ENCODE measurements at regions not wholly inside any gene's neighbourhood (a gene's known extent, or its start where the extent isn't known, plus 50 kb on each side); places are given as distances from the start of the nearest gene placed in this dataset.
"Not testable (repeated sequence)": the region's sequence is repeated elsewhere in the genome, so short reads cannot be mapped to it uniquely, and the experiment has no call there.

DNA sequence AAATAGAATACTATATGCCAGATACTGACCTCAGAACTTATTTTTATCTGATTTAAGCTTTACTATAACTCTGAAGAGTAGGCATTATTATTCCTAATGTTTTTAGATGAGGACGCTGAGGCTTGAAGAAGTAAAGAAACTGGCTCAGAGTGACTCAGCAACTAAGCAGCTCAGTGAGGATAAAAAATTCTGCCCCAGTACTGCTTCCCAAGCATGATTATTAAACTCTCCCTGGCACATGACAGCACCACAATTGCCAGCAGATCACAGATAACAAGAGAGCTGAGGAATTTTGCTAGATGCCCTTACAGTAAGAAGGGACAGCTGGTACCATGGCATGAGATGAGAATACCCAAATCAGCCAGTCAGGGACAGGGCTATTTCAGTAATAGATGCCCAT is 219.4 kb downstream of the NKX6-1 start:
- DNase-seq (ENCODE audit: low spot score), result peak; percentile 9

DNA sequence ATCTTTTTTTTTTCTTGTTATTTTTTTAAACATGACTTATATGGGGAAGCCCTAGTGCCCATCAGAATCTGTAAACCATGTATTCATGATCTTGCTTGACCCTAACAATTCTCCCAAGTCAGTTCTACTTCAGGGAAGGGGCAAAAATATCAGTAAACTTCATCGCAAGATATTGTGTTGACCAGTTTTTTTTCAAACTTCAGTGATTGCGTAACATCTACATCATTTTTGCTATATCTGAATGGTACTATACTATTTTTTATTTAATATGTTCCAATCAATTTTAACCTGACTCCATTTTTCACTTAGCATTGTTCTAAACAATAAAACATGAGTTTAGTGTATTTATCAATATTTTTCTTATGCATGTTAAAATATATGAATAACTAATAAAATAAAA is 221.2 kb downstream of the NKX6-1 start:
- DNase-seq (ENCODE audit: low spot score), result no peak

DNA sequence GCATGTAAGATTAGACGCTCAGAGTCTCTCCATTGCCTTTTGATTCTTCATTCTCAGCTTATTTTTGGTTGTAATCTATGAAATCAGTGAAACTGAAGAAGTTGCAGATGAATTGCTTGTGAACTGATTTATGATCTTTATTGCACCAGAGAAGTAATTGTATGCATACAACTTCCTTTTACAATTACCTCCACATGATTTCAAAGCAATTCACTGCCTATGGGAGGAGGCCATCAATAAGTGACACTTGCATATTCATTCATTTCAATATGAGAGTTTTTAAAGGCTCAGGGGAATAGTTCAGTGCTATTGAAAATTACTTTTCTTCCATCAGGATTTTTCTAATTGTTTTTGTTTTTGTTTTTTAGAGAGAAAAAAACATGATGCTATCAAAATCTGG is 222.3 kb downstream of the NKX6-1 start:
- no peak for DNase-seq (ENCODE audit: low spot score)

DNA sequence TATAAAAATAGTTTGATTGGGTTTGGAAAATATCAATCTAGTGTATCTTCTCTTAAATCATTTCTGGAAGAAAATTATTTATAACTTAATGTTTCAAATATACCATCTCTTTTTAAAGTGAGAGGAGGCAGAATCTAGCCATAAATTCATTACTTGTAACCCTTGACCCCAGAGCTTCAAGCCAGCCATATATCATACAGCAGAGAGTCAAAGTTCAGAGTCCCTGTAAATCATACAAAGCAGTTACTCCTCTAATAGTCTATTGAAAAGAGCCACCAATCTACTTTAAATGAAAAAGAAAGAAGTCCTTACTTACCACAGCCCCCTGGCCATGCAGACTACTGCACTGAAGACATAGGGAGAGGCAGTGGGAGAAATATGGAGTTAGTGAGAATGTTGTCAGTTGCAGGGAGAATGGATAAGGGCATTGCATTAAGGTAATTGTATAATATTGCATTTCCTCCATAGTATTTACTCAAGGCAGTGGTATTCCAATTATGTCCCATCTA is 229.5 kb downstream of the NKX6-1 start:
- DNase-seq (ENCODE audit: low spot score), result no peak

DNA sequence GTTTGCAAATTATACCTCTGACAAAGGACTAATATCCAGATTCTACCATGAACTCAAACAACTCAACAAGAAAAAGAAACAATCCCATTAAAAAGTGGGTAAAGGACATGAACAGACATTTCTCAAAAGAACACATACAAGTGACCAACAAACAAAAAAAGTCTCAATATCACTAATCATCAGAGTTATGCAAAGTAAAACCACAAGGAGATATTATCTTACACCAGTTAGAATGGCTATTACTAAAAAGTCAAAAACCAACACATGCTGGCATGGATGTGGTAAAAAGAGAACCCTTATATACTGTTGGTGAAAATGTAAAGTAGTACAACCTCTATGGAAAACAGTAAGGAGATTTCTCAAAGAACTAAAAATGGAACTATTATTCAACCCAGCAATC is 234.4 kb downstream of the NKX6-1 start:
- no peak for DNase-seq (ENCODE audit: low spot score)

DNA sequence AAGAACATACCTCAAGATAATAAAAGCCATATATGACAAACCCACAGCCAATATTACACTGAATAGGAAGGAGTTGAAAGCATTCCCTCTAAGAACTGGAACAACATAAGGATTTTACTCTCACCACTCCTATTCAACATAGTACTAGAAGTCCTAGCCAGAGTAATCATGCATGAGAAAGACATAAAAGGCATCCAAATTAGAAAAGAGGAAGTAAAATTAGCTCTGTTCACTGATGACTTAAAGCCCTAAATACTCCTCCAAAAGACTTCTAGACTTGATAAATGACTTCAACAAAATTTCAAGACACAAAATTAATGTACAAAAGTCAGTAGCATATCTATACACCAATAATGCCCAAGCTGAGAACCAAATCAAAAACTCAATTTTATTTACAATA is 235.7 kb downstream of the NKX6-1 start:
- DNase-seq (ENCODE audit: low spot score), result no peak

DNA sequence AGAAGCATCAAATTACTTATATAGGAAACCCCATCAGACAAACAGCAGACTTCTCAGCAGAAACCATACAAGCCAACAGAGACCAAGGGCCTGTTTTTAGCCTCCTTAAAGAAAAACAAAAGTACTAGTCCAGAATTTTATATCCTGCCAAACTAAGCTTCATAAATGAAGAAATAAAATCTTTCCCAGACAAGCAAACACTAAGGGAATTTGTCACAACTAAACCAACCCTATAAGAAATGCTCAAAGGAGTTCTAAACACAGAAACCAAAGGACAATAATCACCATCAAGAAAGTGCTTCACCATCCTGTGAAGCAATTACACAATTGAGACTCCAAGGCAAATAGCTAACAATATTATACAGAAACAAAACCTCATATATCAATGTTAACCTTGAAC is 238.6 kb downstream of the NKX6-1 start:
- DNase-seq (ENCODE audit: low spot score), result no peak

DNA sequence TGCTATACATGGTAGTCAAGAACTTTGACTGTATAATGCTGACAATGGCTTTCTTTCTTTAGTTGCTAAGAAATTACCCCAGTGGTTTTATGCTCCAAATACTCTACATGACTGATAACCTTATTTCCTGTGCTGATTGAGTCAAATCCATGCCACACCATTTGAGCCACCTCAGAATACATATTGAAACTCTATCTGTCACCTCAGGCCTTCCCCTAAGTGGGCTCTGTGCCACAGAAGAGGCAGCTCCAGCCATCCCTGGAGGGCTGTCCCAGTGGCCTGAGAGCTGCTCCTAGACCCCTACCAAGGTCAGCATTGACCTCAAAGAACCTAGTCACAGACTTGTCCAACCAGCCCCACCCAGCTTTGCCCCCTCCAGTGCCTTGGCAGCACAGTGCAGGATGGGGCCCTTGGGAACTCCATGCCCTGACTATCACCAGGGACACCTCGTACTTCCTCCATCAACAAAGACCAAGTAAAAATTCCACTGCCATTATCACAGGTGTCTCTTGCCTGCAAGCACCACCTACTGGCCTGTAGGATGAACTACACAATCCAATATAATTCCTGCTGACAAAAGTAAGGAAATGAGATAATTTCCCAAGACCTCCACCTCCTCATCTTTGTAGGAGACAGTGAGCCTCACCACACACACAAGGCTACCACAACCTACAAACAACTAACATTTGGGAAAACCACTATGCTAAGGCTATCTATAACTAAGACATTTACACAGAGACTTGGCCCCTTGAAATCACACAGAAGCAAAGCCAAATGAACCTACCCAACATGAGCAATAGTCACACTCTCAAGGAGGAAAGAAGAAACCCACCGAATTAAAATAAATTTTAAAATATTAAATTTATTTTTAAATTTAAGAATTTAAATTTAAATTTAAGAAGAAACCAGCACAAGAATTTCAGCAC is 239.9 kb downstream of the NKX6-1 start:
- peak; percentile 10 for DNase-seq (ENCODE audit: low spot score)

DNA sequence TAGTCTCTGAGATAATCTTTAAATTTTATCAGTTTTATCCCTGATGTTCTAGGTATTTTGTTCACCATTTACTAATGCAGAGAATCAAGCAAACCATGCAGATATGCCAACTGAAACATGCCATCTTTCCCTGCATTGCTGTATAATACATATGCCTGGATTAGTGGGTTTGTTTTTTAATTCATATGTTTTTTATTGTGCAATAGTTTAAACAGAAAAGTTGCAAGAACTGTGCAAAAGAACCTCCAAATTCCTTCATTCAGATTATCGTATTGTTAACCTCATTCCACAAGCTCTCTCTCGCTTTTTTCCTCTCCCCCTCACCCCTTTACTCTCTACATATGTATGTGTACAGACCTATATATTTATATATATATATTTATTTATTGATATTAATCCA is 244.6 kb downstream of the NKX6-1 start:
- no peak for DNase-seq (ENCODE audit: low spot score)

DNA sequence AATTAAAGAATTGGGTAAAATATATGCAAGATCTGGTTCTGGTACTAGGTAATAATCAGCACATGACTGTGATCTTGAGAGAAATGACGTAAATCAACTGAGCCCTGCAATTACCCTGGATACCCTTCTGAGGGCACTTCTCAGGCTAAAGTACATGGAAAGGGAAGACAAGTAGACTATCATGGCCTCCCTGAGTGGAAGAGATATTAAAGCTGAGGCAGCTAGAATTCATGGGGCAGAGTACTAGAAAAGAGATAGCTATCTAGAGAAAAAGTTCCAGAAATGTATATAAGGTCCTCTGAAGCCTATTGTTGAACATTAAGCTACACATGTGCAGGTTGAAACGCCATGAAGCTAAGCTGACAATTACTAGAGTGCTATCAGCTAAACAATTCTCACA is 249.6 kb downstream of the NKX6-1 start:
- DNase-seq (ENCODE audit: low spot score), result no peak

DNA sequence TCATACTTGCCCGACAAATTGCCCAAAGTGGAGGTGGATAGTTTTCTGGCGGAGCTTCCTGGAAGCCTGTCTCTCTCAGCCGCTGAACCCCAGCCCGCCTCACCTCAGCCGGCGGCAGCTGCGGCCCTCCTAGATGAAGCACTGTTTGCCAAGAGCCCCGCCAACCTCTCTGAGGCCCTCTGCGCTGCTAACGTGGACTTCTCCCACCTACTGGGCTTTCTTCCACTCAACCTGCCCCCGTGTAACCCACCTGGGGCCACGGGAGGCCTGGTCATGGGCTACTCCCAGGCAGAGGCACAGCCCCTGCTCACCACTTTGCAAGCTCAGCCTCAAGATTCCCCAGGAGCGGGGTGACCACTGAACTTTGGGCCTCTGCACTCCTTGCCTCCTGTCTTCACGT is 254.1 kb downstream of the NKX6-1 start:
- not testable (repeated sequence) for DNase-seq (ENCODE audit: low spot score)

DNA sequence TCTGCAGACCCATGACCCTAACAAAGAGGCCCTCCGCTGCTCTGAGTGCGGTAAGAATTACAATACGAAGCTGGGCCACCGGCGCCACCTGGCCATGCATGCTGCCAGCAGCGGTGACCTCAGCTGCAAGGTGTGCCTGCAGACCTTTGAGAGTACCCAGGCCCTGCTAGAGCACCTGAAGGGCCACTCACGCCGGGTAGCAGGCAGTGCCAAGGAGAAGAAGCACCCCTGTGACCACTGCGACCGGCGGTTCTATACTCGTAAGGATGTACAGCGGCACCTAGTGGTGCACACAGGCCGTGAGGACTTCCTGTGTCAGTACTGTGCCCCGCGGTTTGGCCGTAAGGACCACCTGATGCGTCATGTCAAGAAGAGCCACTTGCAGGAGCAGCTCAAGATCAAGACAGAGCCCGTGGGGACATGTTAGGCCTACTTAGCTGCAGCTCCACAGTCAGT is 254.7 kb downstream of the NKX6-1 start:
- not testable (repeated sequence) for DNase-seq (ENCODE audit: low spot score)

DNA sequence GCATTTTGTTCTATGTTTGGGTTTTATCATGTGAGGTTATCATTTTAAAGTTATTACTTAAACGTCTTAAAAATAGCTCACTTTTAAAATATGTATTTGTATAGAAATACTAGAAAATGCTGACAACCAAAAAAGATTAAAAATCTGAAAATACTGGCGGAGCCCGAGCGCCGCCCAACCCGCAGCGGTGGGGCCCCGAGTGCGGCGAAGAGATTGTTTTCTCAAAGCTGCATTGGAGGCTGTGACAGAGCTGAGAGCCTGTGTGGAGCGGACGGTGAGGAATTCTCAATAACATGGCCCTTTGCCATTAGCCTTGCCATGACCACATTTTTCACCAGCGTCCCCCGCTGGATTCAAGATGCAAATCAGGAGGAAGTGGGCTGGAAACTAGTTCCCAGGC is 255.4 kb downstream of the NKX6-1 start:
- DNase-seq (ENCODE audit: low spot score), result no peak

DNA sequence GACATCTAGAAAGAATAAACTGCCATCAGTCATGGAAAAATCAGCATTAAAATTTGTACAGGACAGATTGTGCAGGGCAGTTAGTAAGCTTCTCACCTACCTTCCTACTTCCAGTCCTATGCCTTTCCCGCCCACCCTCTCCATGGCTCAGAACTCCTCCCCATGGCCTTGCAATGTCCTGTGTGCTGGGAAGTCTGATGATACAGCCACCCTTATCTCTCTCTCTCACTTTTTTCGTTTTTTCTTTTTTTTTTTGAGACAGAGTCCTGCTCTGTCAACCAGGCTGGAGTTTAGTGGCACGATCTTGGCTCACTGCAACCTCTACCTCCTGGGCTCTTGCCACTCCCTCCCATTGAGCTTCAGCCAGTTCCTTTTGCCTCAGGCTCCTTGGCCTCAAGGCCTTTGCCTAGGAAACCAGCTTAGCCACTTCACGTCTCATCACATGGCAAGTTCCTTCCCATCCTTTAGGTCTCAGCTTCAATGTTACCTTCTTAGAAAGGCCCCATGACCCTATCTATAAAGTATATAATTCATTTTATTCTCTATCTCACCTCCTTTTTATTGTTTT is 259.7 kb downstream of the NKX6-1 start:
- DNase-seq (ENCODE audit: low spot score), result no peak

DNA sequence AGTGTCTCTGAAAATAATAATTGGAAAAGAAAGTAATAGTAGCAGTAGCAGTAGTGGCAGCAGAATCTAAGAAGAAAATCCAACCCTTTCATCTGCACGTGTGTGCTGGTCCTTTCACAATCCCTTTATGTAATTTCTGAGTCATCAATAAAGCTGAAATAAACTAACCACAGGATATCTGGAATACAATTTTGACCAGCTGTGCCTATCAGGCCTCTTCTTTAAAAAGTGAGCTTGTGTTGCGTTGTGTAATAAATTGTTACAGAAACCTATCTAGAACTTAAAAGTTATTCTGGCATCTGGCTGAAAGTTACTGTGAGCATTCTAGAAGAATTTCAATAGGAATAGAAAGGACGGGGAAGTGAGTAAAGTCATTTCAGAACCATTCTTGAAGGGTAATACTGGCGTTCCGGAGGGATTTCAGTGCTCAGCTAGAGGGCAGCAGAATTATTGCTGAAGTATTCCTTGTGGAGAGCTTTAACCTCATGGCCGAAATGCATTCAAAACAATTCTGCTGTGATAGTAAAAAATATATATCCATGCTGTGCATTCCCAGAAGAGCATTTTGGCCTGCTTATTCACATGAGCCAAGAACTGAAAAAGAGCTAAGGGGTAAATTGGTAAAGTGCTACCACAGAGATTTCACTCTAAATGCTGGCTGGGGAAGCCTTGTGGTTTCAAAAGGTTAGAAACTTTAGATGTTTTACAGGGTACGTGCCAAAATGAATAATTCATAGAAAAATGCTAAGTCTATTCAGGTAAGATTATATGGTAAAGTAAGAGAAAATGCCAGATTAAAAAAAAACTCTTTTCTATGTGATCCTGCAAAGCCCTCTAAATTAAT is 260.6 kb downstream of the NKX6-1 start:
- DNase-seq (ENCODE audit: low spot score), result no peak

DNA sequence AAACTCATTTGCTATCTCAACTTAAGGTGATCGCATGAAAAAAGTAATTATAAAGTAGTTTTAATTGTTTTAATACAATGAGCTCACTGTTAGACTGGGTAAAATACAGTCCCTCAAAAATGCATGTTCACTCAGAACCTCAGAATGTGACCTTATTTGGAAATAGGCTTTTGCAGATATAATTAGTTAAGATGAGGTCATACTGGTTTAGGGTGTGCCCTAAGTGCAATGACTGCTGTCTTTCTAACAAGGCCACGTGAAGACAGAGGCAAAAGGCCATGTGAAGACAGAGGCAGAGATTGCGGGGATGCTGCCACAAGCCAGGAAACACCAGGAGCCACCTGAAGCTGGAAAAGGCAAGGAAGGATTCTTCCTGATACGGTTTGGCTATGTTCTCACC is 262.1 kb downstream of the NKX6-1 start:
- no peak for DNase-seq (ENCODE audit: low spot score)

DNA sequence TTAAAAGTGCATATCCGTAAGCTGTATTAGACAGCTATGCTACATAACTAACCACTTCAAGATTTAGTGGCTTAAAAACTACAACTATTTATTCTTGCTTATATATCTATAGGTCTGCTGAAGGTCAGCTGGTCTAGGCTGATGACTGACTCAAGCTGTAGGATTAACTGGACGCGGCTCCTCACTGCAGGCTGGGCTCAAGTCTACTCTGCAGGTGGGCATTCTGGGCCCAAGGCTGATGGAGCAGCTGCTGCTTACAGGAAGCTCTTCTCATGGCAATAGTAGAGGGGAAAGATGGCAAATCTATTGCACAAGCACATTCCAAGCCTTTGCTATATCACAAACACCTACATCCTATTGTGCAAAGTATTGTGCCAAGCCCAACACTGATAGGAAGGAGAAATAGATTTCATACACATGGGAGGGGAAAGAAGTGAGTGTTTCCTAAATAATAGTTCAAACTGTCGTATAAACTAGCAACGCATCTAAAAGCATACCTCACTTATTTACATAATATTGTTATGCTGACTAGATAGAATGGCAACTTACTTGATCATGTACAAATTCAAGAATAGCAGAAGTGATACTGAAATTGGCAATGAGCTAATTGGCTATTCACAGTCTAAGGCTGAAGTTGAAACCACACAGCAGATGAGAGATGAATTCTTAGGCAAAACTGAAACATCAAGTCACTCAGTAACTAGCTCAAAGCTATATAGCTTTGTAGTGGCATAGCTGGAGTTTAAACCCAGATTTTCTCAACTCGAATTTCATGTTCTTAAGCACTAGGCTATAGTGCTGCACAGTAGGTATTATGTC is 263.8 kb downstream of the NKX6-1 start:
- no peak for DNase-seq (ENCODE audit: low spot score)

DNA sequence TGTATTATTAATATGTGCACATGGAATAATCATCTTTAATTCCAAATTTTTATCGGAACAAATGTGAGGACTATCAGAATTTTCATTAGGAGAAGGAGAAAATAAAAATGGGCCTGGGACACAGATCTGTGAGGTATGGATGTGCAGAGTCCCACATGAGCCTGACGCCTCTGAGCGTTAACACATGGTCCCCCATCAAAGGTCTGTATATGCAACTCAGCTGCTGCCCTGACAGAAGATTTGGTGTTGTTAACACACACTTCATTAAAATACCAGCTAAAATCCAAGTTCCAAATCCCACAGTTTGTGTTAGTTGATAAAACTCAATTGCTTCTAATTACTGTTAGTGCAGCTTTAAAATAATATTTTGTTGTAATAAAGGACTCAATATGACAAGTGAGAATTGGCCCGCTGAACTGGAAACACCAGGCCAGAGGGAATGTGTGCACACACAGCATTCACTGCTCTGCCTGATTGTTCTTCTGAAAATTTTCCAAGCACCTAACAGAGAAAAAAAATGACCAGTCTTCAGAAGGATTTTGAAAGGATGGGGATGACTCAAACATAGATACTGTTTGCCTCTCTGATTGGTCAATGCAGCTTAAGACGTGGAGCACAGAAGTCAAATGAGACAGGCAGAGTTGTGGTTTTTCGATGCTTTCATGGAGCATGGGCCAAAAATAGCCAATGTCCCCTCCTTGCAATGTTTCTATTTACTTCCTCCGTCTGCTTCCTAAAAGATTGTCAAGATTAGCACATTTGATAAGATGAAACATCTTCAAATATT is 266.6 kb downstream of the NKX6-1 start:
- DNase-seq (ENCODE audit: low spot score), result no peak

DNA sequence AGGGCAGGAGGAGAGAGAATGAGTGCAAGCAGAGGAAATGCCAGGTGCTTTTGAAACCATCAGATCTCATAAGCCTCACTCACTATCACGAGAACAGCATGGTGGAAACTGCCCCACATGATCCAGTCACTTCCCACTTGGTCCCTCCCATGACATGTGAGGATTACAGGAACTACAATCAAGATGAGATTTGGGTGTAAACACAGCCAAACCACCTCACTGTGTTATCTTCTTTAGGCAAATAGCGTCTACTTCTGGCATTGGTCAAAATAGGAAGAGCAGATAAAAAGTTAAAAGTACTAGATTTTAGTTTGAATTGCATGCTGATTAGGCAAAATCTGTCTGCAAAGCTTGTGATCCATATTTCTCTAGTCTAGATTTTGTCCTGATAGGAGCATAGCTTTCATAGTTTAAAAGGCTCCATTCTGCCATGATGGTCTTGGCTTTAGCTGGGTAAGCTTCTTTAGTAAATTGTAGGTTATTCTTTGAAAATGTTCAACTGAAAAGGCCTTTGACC is 267.5 kb downstream of the NKX6-1 start:
- no peak for DNase-seq (ENCODE audit: low spot score)

DNA sequence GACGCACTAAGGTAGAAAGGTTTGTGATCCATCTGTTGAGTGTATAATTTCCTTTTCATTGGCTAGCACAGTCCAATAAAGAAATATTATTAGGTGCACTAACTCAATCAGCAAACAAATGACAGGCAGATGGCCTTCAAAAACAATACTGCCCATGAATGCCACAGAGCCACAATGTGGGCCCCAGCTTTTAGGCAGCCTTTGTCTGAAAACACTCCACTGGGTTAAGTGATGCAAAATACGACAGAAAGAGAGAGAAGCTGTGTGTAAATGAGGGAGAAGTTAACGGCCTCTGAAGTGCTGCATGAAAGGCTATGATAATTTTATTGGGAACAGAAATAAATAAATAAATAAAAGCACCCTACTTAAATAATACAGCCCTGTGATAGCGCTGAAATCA is 274.6 kb downstream of the NKX6-1 start:
- DNase-seq (ENCODE audit: low spot score), result no peak

DNA sequence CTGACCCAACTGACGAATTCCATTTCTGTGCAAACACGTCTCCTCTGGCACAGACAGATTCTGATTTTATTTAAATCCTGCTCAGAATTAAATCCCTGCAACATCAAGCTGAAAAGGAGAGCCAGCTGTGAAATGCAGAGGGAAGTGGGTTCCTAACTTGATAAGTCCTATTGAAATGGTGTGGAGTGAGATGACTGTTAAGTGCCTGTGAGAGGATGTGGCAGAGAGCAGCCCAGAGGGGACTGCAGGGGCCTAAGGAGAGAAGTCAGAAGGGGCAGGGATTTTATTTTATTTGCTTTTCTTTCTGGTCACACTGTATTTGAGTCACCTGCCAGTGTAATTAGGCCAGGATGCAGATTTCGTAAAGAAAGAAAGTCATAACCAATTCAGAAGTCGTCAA is 277.4 kb downstream of the NKX6-1 start:
- no peak for DNase-seq (ENCODE audit: low spot score)
